ENCODE measurements at regions not wholly inside any gene's neighbourhood (a gene's known extent, or its start where the extent isn't known, plus 50 kb on each side); places are given as distances from the start of the nearest gene placed in this dataset.
A peak's percentile ranks its signal among the peaks of the same experiment; 100 is the strongest.

GRCh38 chr7:112889268-112889667, 99.1 kb upstream of the TMEM168 start:
- no peak for FAIRE-seq
- DNase-seq (ENCODE audit: insufficient read length, low spot score) = no peak

DNA sequence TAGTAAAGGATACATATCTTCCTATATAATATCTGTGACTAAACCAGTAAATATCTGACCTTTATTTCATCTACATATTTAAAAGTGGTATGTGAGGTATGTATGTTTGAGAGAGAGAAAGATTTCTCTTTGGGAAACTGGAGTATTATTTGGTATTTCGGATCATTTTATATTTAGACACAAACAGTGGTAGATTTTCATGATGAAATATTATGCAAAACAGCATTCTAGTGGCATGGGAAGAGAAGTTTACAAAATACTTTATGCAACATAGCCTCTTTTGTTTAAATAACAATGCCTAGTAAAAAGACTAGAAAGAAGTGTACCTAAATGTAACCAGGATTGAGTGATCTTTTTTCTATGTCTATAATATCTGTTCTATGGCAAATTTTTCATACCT, 98.6 kb upstream of the TMEM168 start:
- no peak for DNase-seq (ENCODE audit: insufficient read length, low spot score)
- no peak for FAIRE-seq

- DNase-seq (ENCODE audit: insufficient read length, low spot score) (no peak), FAIRE-seq (no peak)
These were observed 97.8 kb upstream of the TMEM168 start for GRCh38 chr7:112887976-112888375.

DNA sequence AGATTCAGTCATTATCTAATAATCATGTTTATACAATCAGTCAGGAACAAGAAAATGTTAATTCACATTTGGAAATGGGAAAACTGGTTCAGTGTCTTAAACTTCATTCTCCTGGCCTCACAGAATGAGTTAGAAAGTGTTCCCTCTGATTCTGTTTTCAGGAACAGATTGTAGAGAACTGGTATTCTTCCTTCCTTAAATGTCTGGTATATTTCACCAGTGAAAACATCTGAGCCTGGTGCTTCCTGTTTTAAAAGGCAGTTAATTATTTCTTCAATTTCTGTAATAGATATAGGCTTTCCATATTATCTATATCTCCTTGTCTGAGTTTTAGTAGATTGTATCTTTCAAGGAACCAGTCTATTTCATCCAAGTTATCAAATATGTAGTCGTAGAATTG, 97.1 kb upstream of the TMEM168 start:
- FAIRE-seq = peak; percentile 11
- no peak for DNase-seq (ENCODE audit: insufficient read length, low spot score)

- DNase-seq (ENCODE audit: insufficient read length, low spot score) = no peak
- no peak for FAIRE-seq
These were observed 96.0 kb upstream of the TMEM168 start for GRCh38 chr7:112886208-112886607.

GRCh38 chr7:112882991-112883390, 92.8 kb upstream of the TMEM168 start:
- no peak for FAIRE-seq
- DNase-seq (ENCODE audit: insufficient read length, low spot score) = no peak

- FAIRE-seq = no peak
These were observed 92.3 kb upstream of the TMEM168 start for GRCh38 chr7:112882511-112882910.

GRCh38 chr7:112882022-112882421, 91.8 kb upstream of the TMEM168 start:
- DNase-seq (ENCODE audit: insufficient read length, low spot score) (no peak), FAIRE-seq (no peak)

More at GRCh38 chr7:112882511-112882910, 92.3 kb upstream of the TMEM168 start:
- no peak for DNase-seq (ENCODE audit: insufficient read length, low spot score)

DNA sequence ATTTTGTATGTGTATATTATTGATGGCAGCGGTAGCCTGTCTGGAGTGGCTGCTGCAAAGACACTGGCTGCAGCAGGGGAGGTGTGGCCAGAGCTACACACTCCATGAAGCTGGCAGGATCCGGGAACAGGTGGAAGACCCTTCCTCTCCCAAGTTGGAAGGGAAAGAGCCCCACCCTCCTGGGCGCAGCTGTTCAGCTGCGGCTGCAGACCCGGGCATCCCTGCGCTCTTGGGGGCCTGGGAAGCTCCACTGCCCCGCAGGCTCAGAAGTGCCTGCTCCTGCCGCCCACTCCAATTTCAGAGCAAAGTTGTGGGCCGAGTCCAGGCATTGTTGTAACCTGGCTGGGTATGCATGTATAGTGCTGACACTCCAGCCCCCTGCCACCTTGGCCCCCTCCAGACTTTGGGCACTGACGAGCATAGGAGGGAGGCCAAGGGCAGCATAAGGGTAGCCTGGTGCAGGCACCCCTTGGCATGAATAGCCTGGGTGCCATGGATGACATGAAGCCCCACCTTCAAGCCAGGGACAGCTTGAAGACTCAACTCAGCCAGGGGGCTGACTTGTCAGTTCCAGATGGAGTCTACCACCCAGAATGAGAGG, 90.7 kb upstream of the TMEM168 start:
- no peak for DNase-seq (ENCODE audit: insufficient read length, low spot score)
- no peak for FAIRE-seq

DNA sequence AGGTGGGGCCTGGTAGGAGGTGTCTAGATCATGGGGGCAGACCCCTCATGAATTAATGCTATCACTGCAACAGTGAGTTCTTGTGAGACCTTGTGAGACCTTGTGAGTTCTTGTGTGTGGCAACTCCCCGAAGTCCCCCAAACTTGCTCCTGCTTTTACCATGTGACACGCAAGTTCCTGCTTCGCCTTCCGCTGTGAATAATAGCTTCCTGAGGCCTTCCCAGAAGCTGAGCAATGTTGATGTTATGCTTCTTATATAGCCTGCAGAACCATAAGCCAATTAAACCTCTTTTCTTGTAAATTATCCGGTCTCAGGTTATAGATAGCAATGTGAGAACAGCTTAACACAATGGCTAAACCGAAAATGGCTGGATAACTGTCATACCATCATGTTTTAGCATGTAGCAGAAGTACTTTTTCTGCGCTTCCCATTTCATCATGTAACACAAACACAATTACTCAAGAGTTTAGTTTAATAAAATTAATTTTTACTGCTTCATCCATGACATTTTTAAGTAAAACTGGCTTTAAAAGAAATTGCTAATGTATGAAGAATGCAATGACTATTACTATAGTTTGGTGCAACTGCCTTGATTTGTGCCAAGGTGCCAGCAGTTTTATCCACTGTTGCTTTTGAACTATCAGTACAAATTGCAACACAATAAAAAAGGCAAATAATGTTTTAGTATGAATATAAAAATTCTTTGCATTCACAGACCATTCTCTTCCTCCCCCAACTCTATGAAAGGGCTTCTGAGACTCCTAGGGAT, 87.7 kb upstream of the TMEM168 start:
- no peak for FAIRE-seq
- no peak for DNase-seq (ENCODE audit: insufficient read length, low spot score)

DNA sequence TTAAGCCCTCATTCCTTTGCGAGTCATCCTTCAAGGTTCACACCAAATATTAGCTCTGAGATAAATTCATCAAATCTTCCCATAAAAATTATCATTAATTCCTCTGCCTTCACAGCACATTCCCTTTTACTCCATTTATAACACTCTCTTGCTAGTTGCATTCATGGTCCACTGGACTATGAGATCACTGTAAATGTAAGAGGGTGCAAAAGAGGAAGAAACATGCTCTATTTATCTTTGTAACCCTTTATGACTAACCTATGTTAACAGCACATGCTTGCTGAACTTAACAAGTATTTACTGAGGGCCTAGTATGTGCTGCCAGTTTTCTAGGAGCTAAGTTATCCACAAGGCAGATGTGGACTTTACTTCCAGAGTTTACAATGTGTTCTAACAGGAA, 86.7 kb upstream of the TMEM168 start:
- FAIRE-seq (no peak), DNase-seq (ENCODE audit: insufficient read length, low spot score) (no peak)

GRCh38 chr7:112874909-112875308, 84.7 kb upstream of the TMEM168 start:
- DNase-seq (ENCODE audit: insufficient read length, low spot score) = no peak
- no peak for FAIRE-seq

- no peak for FAIRE-seq
- no peak for DNase-seq (ENCODE audit: insufficient read length, low spot score)
These were observed 83.8 kb upstream of the TMEM168 start for GRCh38 chr7:112873831-112874553.

GRCh38 chr7:112869111-112869774, 79.0 kb upstream of the TMEM168 start:
- peak; percentile 25 for DNase-seq (ENCODE audit: insufficient read length, low spot score)
- peak; percentile 37 for FAIRE-seq

DNA sequence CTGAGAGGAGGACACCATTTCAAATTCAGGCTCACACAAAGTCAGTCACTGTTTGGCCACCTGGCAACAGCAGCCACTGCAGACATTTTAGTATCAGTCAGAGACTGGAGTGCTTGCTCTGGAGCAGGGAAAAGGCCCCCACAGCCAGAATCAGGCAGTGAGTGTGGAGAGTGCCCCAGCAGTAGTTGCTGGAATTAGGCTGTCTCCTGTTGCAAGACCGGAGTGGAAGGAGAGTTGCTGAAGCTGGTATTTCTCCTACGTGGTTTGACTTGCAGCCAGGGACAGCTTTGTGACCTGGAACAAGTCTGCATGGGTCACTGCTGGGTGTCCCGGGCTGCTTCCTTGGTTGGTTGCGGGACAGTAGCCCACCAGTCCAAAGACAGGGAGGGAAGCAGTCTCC, 78.4 kb upstream of the TMEM168 start:
- FAIRE-seq (no peak), DNase-seq (ENCODE audit: insufficient read length, low spot score) (no peak)

DNA sequence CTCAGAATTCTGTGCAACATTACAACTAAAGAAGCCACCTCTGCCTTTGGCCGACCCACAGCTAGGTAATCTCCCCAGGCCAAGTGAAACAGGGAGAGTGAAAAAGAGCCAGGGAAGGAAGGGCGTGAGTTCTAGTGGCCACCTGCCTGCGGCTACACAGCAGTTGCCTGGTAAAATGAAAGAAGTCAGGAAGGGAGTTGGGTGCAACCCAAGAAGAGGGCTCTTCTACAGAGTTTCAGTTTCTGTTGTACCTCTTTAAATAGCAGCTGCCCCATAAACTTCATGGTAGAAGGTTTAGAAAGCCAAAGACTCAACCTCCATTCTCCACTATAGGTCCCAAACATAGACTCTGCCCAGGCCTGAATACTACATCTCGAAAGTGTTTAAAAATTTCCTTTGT, 76.2 kb upstream of the TMEM168 start:
- DNase-seq (ENCODE audit: insufficient read length, low spot score) = peak; percentile 22
- peak; percentile 97 for FAIRE-seq

DNA sequence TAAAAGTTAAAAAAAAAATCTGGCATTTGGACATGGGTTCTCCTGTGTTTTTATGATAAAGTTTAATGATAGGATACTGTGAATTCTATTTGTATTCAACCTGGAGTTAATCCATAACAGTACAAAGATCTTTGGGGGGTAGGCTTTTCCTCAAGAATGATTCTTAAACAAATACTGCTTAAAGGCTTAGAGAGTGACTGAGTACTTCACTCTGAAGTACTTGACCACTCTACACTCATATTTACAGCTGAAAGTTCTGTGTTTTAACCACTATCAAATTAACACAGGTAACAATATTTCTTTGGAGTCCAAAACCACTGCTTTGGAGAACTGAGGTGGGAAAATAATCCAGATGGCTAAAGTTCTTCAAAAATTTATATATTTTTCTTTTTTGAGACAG, 74.2 kb upstream of the TMEM168 start:
- DNase-seq (ENCODE audit: insufficient read length, low spot score) = no peak

GRCh38 chr7:112858838-112859237, 68.6 kb upstream of the TMEM168 start:
- FAIRE-seq (no peak), DNase-seq (ENCODE audit: insufficient read length, low spot score) (no peak)

More for the DNA sequence above, 74.2 kb upstream of the TMEM168 start:
- no peak for FAIRE-seq

DNA sequence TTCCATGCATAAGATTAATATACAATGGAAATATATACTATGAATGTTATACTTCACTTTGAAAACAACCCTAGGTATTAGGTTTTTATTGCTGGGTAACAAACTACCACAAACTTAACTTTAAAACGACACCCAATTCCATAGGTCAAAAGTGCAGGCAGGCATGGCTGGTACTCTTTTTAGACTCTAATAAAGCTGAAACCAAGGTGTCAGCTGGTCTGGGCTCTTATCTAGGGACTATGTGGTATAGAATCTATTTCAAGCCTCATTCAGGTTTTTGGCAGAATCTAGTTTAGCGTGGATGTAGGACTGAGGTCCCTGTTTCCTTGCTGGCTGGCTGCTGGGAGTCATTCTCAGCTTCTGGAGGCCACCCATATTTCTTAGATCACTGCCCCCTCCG, 65.0 kb upstream of the TMEM168 start:
- no peak for DNase-seq (ENCODE audit: insufficient read length, low spot score)
- no peak for FAIRE-seq

DNA sequence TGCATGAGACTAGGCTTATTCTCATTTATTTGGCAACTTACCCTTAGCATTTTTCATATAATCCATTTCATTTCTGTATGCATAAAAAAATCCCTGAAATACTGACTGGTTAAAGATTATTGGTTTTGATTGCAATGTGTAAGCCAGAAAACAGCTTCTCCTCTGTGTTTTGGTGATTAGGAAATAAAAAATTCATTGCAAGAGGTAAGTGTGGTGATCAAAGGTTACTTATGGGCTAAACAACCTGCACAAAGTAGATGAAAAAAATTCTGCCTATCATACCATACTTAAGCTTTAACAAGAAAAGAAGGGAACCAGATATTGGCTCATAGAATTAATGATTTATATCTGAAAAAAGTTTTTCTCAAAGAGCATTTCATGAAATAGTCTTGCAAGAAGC, 64.0 kb upstream of the TMEM168 start:
- FAIRE-seq = no peak

GRCh38 chr7:112853422-112853821, 63.2 kb upstream of the TMEM168 start:
- DNase-seq (ENCODE audit: insufficient read length, low spot score) = no peak
- FAIRE-seq = peak; percentile 54

More for the DNA sequence above, 64.0 kb upstream of the TMEM168 start:
- no peak for DNase-seq (ENCODE audit: insufficient read length, low spot score)

All from GM19239 (cell line).